H1 (cell line): ENCODE measurements at regions not wholly inside any gene's neighbourhood (a gene's known extent, or its start where the extent isn't known, plus 50 kb on each side); places are given as distances from the start of the nearest gene placed in this dataset.

Source experiments
- CTCF ChIA-PET: fragments of 300-600 bp; sonication (Branson Sonifier 250); formaldehyde crosslinking; loops from one replicate; lab custom pipeline; 2021; ENCODE audit not compliant: partially characterized antibody; lab: Charles Lee
- POLR2A ChIA-PET: fragments of 300-600 bp; sonication (Branson Sonifier 250); formaldehyde crosslinking; loops from one replicate; lab custom pipeline; 2021; ENCODE audit warnings: inconsistent platforms; ENCODE audit not compliant: partially characterized antibody; lab: Charles Lee
- DNase-seq, 2 experiments: peaks; one replicate each; pipeline versions ENCODE4 v3.0.0 to v3.0.0-alpha.2; 2010 to 2022; ENCODE audit warnings: low spot score in 2 of 2, low read depth in 1 of 2, mixed read lengths in 1 of 2
- FAIRE-seq: peaks from 2 replicates; lab custom pipeline; 2011; peaks lifted over from hg19 to GRCh38; lab: Jason Lieb, UNC
- H2AFZ ChIP-seq: 2 replicates; pipeline ENCODE4 v1.8.1; 2012; ENCODE audit warnings: low read length, inconsistent platforms
- H2AK5ac ChIP-seq: 2 replicates; pipeline ENCODE4 v1.6.1; 2013; ENCODE audit warnings: low read depth, low read length
- H2BK120ac ChIP-seq: replicated peaks from 2 replicates; pipeline ENCODE3; 2013; ENCODE audit warnings: low read depth, low read length, inconsistent platforms
- H2BK12ac ChIP-seq: 2 replicates; pipeline ENCODE4 v1.6.1; 2013; ENCODE audit warnings: low read depth, low read length
- H2BK15ac ChIP-seq: 2 replicates; pipeline ENCODE4 v1.6.1; 2013; ENCODE audit warnings: low read length
- H2BK20ac ChIP-seq: 2 replicates; pipeline ENCODE4 v1.6.1; 2013; ENCODE audit warnings: low read length
- H2BK5ac ChIP-seq: 2 replicates; pipeline ENCODE4 v1.6.1; 2013; ENCODE audit warnings: low read depth, low read length
- H3K14ac ChIP-seq: 2 replicates; pipeline ENCODE4 v1.6.1; 2013; ENCODE audit warnings: inconsistent platforms; ENCODE audit not compliant: insufficient read length
- H3K18ac ChIP-seq: 2 replicates; pipeline ENCODE4 v1.6.1; 2013; ENCODE audit warnings: low read length; ENCODE audit errors: extremely low read depth
- H3K23ac ChIP-seq: 2 replicates; pipeline ENCODE4 v1.6.1; 2013; ENCODE audit warnings: inconsistent platforms; ENCODE audit not compliant: insufficient read length
- H3K23me2 ChIP-seq: 2 replicates; pipeline ENCODE4 v1.6.1; 2013; ENCODE audit warnings: low read depth, low read length
- H3K27ac ChIP-seq: 2 replicates; pipeline ENCODE4 v1.6.1; 2011; ENCODE audit warnings: low read depth, low read length, inconsistent platforms
- H3K27me3 ChIP-seq, 4 experiments: replicated peaks in 1 of 4; 1 replicate in 1 of 4; 2 replicates in 3 of 4; pipeline versions ENCODE4 v1.6.1 to v1.8.1; 2011 to 2013; ENCODE audit warnings: low read length in 3 of 4, mild to moderate bottlenecking in 3 of 4, inconsistent platforms in 2 of 4, mixed read lengths in 2 of 4, moderate library complexity in 1 of 4; ENCODE audit not compliant: control insufficient read depth in 3 of 4, insufficient read depth in 3 of 4; ENCODE audit errors: extremely low read depth in 1 of 4
- H3K36me3 ChIP-seq, 4 experiments: 2 replicates each; pipeline versions ENCODE4 v1.6.1 to v1.8.1; 2011 to 2013; ENCODE audit warnings: mild to moderate bottlenecking in 4 of 4, low read length in 3 of 4, moderate library complexity in 2 of 4, control low read depth in 1 of 4, inconsistent platforms in 1 of 4; ENCODE audit not compliant: insufficient read depth in 4 of 4, control insufficient read depth in 2 of 4
- H3K4ac ChIP-seq: replicated peaks from 2 replicates; pipeline ENCODE3; 2013; ENCODE audit warnings: low read length, low read depth, mixed read lengths, inconsistent platforms; ENCODE audit not compliant: insufficient read length
- H3K4me1 ChIP-seq, 4 experiments: replicated peaks in 1 of 4; 1 replicate in 1 of 4; 2 replicates in 3 of 4; pipeline versions ENCODE4 v1.6.1 to v1.8.1; 2011 to 2013; ENCODE audit warnings: low read length in 3 of 4, inconsistent platforms in 2 of 4, mixed read lengths in 1 of 4; ENCODE audit not compliant: insufficient read depth in 4 of 4, control insufficient read depth in 3 of 4
- H3K4me2 ChIP-seq, 2 experiments: 2 replicates each; pipeline versions ENCODE4 v1.6.1 to v1.8.1; 2011 to 2013; ENCODE audit warnings: low read depth in 2 of 2, low read length in 2 of 2, control low read depth in 1 of 2, inconsistent platforms in 1 of 2, mild to moderate bottlenecking in 1 of 2; ENCODE audit not compliant: insufficient read depth in 1 of 2
- H3K4me3 ChIP-seq, 4 experiments: fragments of 200-600, 300-600 bp in 1 of 4; sonication (generic), shearing (Covaris generic), sonication (Bioruptor Twin) in 1 of 4; 2 replicates each; pipeline versions ENCODE4 v1.5.1 to v1.8.1; 2011 to 2016; ENCODE audit warnings: low read length in 4 of 4, low read depth in 3 of 4, control low read depth in 2 of 4, inconsistent platforms in 2 of 4, mild to moderate bottlenecking in 2 of 4, mixed read lengths in 1 of 4, moderate library complexity in 1 of 4; ENCODE audit not compliant: insufficient read depth in 2 of 4; ENCODE audit errors: extremely low read depth in 1 of 4
- H3K56ac ChIP-seq: replicated peaks from 2 replicates; pipeline ENCODE3; 2013; ENCODE audit warnings: low read depth, mild to moderate bottlenecking, mixed read lengths, low read length, inconsistent platforms; ENCODE audit not compliant: insufficient read length
- H3K79me1 ChIP-seq: 2 replicates; pipeline ENCODE4 v1.6.1; 2013; ENCODE audit warnings: low read depth, low read length, control low read depth
- H3K79me2 ChIP-seq, 2 experiments: 2 replicates each; pipeline versions ENCODE4 v1.6.1 to v1.8.1; 2012 to 2013; ENCODE audit warnings: low read length in 2 of 2, mild to moderate bottlenecking in 2 of 2, inconsistent platforms in 1 of 2; ENCODE audit not compliant: insufficient read depth in 2 of 2, control insufficient read depth in 1 of 2
- H3K9ac ChIP-seq, 4 experiments: replicated peaks in 1 of 4; 1 replicate in 1 of 4; 2 replicates in 3 of 4; pipeline versions ENCODE4 v1.6.1 to v1.8.1; 2011 to 2013; ENCODE audit warnings: low read depth in 3 of 4, low read length in 3 of 4, control low read depth in 2 of 4, mild to moderate bottlenecking in 2 of 4, moderate library complexity in 2 of 4, inconsistent platforms in 1 of 4; ENCODE audit errors: extremely low read depth in 1 of 4
- H3K9me3 ChIP-seq, 2 experiments: 2 replicates each; pipeline versions ENCODE4 v1.6.1 to v1.8.1; 2012 to 2013; ENCODE audit warnings: mild to moderate bottlenecking in 2 of 2, moderate library complexity in 2 of 2, control low read depth in 1 of 2, inconsistent platforms in 1 of 2, low read depth in 1 of 2, low read length in 1 of 2, mixed read lengths in 1 of 2; ENCODE audit not compliant: insufficient read depth in 2 of 2
- H4K20me1 ChIP-seq, 2 experiments: replicated peaks in 1 of 2; 2 replicates each; pipeline versions ENCODE3 to v1.8.1; 2011 to 2013; ENCODE audit warnings: inconsistent platforms in 2 of 2, low read length in 2 of 2, mild to moderate bottlenecking in 1 of 2; ENCODE audit not compliant: insufficient read depth in 2 of 2, control insufficient read depth in 1 of 2
- H4K5ac ChIP-seq: 2 replicates; pipeline ENCODE4 v1.6.1; 2013; ENCODE audit warnings: low read length, low read depth, mixed read lengths, inconsistent platforms; ENCODE audit not compliant: insufficient read length
- H4K8ac ChIP-seq: 2 replicates; pipeline ENCODE4 v1.8.0; 2013; ENCODE audit warnings: mild to moderate bottlenecking, moderate library complexity, low read length, inconsistent platforms; ENCODE audit not compliant: insufficient read depth; ENCODE audit errors: extremely low read depth
- H4K91ac ChIP-seq: replicated peaks from 2 replicates; pipeline ENCODE3; 2013; ENCODE audit warnings: low read length, mixed read lengths, inconsistent platforms; ENCODE audit not compliant: insufficient read length
- ASH2L ChIP-seq: fragments of 200-600, 300-600 bp; sonication (generic); IDR thresholded peaks from one replicate; pipeline ENCODE4 v1.7.1; 2017; ENCODE audit warnings: low read length
- GABPA ChIP-seq: IDR thresholded peaks from 2 replicates; pipeline ENCODE4 v1.6.1; 2011; ENCODE audit warnings: mild to moderate bottlenecking, low read length, moderate library complexity, borderline replicate concordance; ENCODE audit not compliant: insufficient read depth
- MAX ChIP-seq: IDR thresholded peaks from 2 replicates; pipeline ENCODE4 v1.6.1; 2012; ENCODE audit warnings: inconsistent platforms
- NRF1 ChIP-seq: IDR thresholded peaks from 2 replicates; pipeline ENCODE4 v1.6.1; 2011; ENCODE audit warnings: mild to moderate bottlenecking, low read depth, low read length, improper control_type of control experiment
- PHF8 ChIP-seq: fragments of 200-600 bp; sonication (generic); conservative IDR thresholded peaks from 2 replicates; pipeline ENCODE4 v1.7.1; 2012; ENCODE audit warnings: low read depth, mild to moderate bottlenecking, inconsistent platforms, low read length, moderate library complexity
- SAP30 ChIP-seq: fragments of 300-600 bp; sonication (generic); IDR thresholded peaks from 2 replicates; pipeline ENCODE4 v1.7.1; 2012; ENCODE audit warnings: low read length, moderate library complexity, mild to moderate bottlenecking, inconsistent platforms; ENCODE audit not compliant: insufficient read depth, insufficient replicate concordance
- SIRT6 ChIP-seq: IDR thresholded peaks from one replicate; pipeline ENCODE4 v1.7.1; 2012; ENCODE audit warnings: low read length, inconsistent platforms
- TAF7 ChIP-seq: optimal IDR thresholded peaks from 2 replicates; pipeline ENCODE3; 2011; ENCODE audit warnings: low read depth, mild to moderate bottlenecking, inconsistent platforms, low read length, moderate library complexity, borderline replicate concordance
- ZNF274 ChIP-seq: IDR thresholded peaks from 2 replicates; pipeline ENCODE4 v1.7.0; 2012; ENCODE audit warnings: low read length, borderline replicate concordance; ENCODE audit errors: extremely low read depth
- WGBS, 2 experiments: shearing (Covaris generic) in 1 of 2; methylation state at CpG; one replicate each; pipeline versions ENCODE4 v1.1.6 to v1.1.7; 2013 to 2015; ENCODE audit warnings: low lambda C conversion rate in 2 of 2, mixed read lengths in 2 of 2, inconsistent platforms in 1 of 2, low coverage in 1 of 2, missing lambda C conversion rate in 1 of 2; ENCODE audit not compliant: insufficient replicate concordance in 2 of 2, insufficient coverage in 1 of 2, insufficient read length in 1 of 2; ENCODE audit errors: extremely low coverage in 1 of 2, missing lambda C conversion rate in 1 of 2; 5-methylcytosine and 5-hydroxymethylcytosine counted together

GRCh38 chr5:105807951-105808350, 1862.8 kb downstream of the EFNA5 start:
- 91% methylated on average over 3 of the region's 3 CpGs; no CpG with 5 or more reads in 1 of the 2 experiments for WGBS, 2 experiments
- Histone ChIP-seq H2BK5ac (no peak overlapping the region), H2BK120ac (no peak overlapping the region), H3K27ac (no peak overlapping the region), H3K36me3 (peaks cover 0 to 5% (median 0%) of the 10 kb centered on the region in 4 experiments; a peak in 1 of 8 replicates), H3K23ac (no peak overlapping the region), H3K9me3 (peaks cover 0 to 10% of the 10 kb centered on the region in 2 experiments; a peak in 1 of 4 replicates), H3K4me1 (no peaks in the 10 kb centered on the region; a peak in 1 of 7 replicates), H3K79me1 (no peaks in the 10 kb centered on the region), H3K23me2 (no peaks in the 10 kb centered on the region), H4K8ac (no peak overlapping the region), H3K18ac (no peak overlapping the region), H3K14ac (no peak overlapping the region), H3K27me3 (no peaks in the 10 kb centered on the region), H3K9ac (no peak overlapping the region), H4K91ac (no peak overlapping the region), H3K79me2 (no peaks in the 10 kb centered on the region), H4K5ac (no peak overlapping the region), H3K4me2 (no peak overlapping the region), H2BK12ac (no peak overlapping the region), H3K4me3 (no peak overlapping the region), H2BK15ac (no peak overlapping the region), H4K20me1 (no peaks in the 10 kb centered on the region), H2AK5ac (no peak overlapping the region), H2AFZ (no peak overlapping the region), H3K4ac (no peak overlapping the region), H2BK20ac (no peak overlapping the region), H3K56ac (no peak overlapping the region)
- ChIA-PET CTCF (interaction anchor here (0.6 kb wide), 1 partner anchor 866 kb away, joined by 3 read pairs; no protein-coding TSS in a partner anchor), POLR2A (no interaction called here)
- DNase-seq (no peak), FAIRE-seq (no peak)
- TF ChIP-seq NRF1 (no peak), PHF8 (no peak), MAX (no peak), TAF7 (no peak), SAP30 (no peak), GABPA (no peak), ASH2L (no peak), SIRT6 (no peak), ZNF274 (no peak)
